Body of pancreas (tissue), 4 donors: ENCODE measurements at regions not wholly inside any gene's neighbourhood (a gene's known extent, or its start where the extent isn't known, plus 50 kb on each side); places are given as distances from the start of the nearest gene placed in this dataset. TPM values are rescaled to one million over a fixed set of nuclear protein-coding genes. Genes with fewer than 3 reads are reported as not detected.

Experiments used
- ATAC-seq: fragments of 150-250 bp; one replicate; pipeline ENCODE4 v1.9.1; 2016
- DNase-seq, 4 donors: peaks; one replicate each; pipeline ENCODE4 v3.0.0-alpha.2; 2019
- H3K27ac ChIP-seq, 4 donors: fragments of 200-600 bp; sonication (generic); 1 replicate in 3 of 4; 2 replicates in 1 of 4; pipeline versions ENCODE4 v1.5.1 to v1.6.1; 2016 to 2019; ENCODE audit warnings: mild to moderate bottlenecking in 1 of 4, mixed read lengths in 1 of 4, moderate library complexity in 1 of 4
- H3K27me3 ChIP-seq, 2 donors: fragments of 200-600 bp; sonication (generic); one replicate each; pipeline ENCODE4 v1.6.0; 2016; ENCODE audit warnings: mild to moderate bottlenecking in 1 of 2
- H3K36me3 ChIP-seq, 2 donors: fragments of 200-600 bp; sonication (generic); replicated peaks in 1 of 2; 2 replicates each; pipeline ENCODE4 v1.5.1; 2016; ENCODE audit warnings: low read depth in 2 of 2; ENCODE audit not compliant: insufficient read depth in 1 of 2
- H3K4me1 ChIP-seq: fragments of 200-600 bp; sonication (generic); one replicate; pipeline ENCODE4 v1.6.0; 2016
- H3K4me3 ChIP-seq, 2 donors: fragments of 200-600 bp; sonication (generic); 1 replicate in 1 of 2; 2 replicates in 1 of 2; pipeline ENCODE4 v1.5.1; 2016 to 2019
- H3K9me3 ChIP-seq, 3 donors: fragments of 200-600 bp; sonication (generic); 1 replicate in 2 of 3; 2 replicates in 1 of 3; pipeline ENCODE4 v1.5.1; 2016
- CTCF ChIP-seq, 7 experiments: fragments of 450-650 bp in 4 of 7; fragments of 200-600 bp in 3 of 7; sonication (generic) in 3 of 7; IDR thresholded peaks; one replicate each; pipeline ENCODE4 v1.5.1; 2016 to 2019; ENCODE audit warnings: antibody characterized with exemption in 7 of 7
- POLR2A ChIP-seq, 3 donors: fragments of 450-650 bp; IDR thresholded peaks; one replicate each; pipeline ENCODE4 v1.6.1; 2016; ENCODE audit warnings: antibody characterized with exemption in 3 of 3, mild to moderate bottlenecking in 2 of 3
- WGBS, 2 donors: methylation state at CpG; one replicate each; pipeline ENCODE4 v1.1.5; 2017; 5-methylcytosine and 5-hydroxymethylcytosine counted together
- intact Hi-C: fragments of 100-400 bp; cut with DNase I; formaldehyde crosslinking; loops from one replicate; pipeline ENCODE4 v1.15.1; 2023
- microRNA-seq, 2 donors: library from miRNA; unstranded; fragments of <30 nt; microRNA quantifications; one replicate each; pipeline ENCODE4, GENCODE V29; 2016; ENCODE audit warnings: borderline number of aligned reads in 2 of 2, borderline replicate concordance in 2 of 2
- small RNA-seq: library from RNA; depleted of rRNA; stranded (forward); fragments of <200 nt; gene quantifications from one replicate; pipeline ENCODE3, GENCODE V24; 2016

GRCh38 chr12:16669756-16670155 lies 63.8 kb upstream of the LMO3 start:
- H3K4me1 ChIP-seq: no peaks in the 10 kb centered on the region
- ATAC-seq: no peak
- TF ChIP-seq CTCF (IDR thresholded peaks at IDR 0.05) (no peak), POLR2A (IDR thresholded peaks at IDR 0.05) (no peak)
- no peak overlapping the region for H3K4me3 ChIP-seq
- no peak overlapping the region for H3K27ac ChIP-seq
- WGBS, 2 donors: 51 to 59% methylated on average over 1 of the region's 1 CpG
- H3K36me3 ChIP-seq: no peaks in the 10 kb centered on the region
- intact Hi-C loops: no loop called here
- no peak for DNase-seq
- H3K9me3 ChIP-seq: no peaks in the 10 kb centered on the region
- no peaks in the 10 kb centered on the region for H3K27me3 ChIP-seq

GRCh38 chr12:16668198-16668597 lies 62.2 kb upstream of the LMO3 start:
- TF ChIP-seq CTCF (IDR thresholded peaks at IDR 0.05) (no peak), POLR2A (IDR thresholded peaks at IDR 0.05) (no peak)
- H3K27ac ChIP-seq: no peak overlapping the region
- no peaks in the 10 kb centered on the region for H3K36me3 ChIP-seq
- intact Hi-C loops: no loop called here
- WGBS, 2 donors: 74 to 89% methylated on average over 2 of the region's 2 CpGs
- no peaks in the 10 kb centered on the region for H3K9me3 ChIP-seq
- DNase-seq (no peak), ATAC-seq (no peak)
- no peaks in the 10 kb centered on the region for H3K4me1 ChIP-seq
- H3K27me3 ChIP-seq: no peaks in the 10 kb centered on the region
- no peak overlapping the region for H3K4me3 ChIP-seq

- no peak for ATAC-seq
- intact Hi-C loops: no loop called here
- no peak overlapping the region for H3K4me3 ChIP-seq
Measured at GRCh38 chr12:16658699-16659098, 52.7 kb upstream of the LMO3 start.

More at GRCh38 chr12:16658699-16659098, 52.7 kb upstream of the LMO3 start:
- H3K4me1 ChIP-seq: no peaks in the 10 kb centered on the region
- H3K27me3 ChIP-seq: no peaks in the 10 kb centered on the region
- no peaks in the 10 kb centered on the region for H3K36me3 ChIP-seq
- H3K27ac ChIP-seq: no peak overlapping the region
- DNase-seq: no peak
- TF ChIP-seq POLR2A (IDR thresholded peaks at IDR 0.05): no peak
- WGBS, 2 donors: 46% methylated on average over 1 of the region's 1 CpG; no CpG with 5 or more reads in 1 of the 2 donors
- peaks cover 0 to 4% (median 0%) of the 10 kb centered on the region in 3 donors for H3K9me3 ChIP-seq

Small RNA genes in the stretch of these regions (microRNA-seq; reads per million reads assigned to microRNA genes)
- gene MIR3974: 0 reads per million in 2 donors

Small RNA genes in the stretch of these regions (small RNA-seq; reads per million reads assigned to genes)
- gene RNU6-837P: not detected
